GM19238 (cell line): ENCODE measurements at regions not wholly inside any gene's neighbourhood (a gene's known extent, or its start where the extent isn't known, plus 50 kb on each side); places are given as distances from the start of the nearest gene placed in this dataset.

ENCODE experiments used
- DNase-seq: peaks from one replicate; pipeline ENCODE4 v3.0.0; 2011; ENCODE audit warnings: low spot score; ENCODE audit not compliant: insufficient read length

GRCh38 chr17:79401704-79402674 lies 208.9 kb downstream of the RBFOX3 start:
- no peak for DNase-seq

DNA sequence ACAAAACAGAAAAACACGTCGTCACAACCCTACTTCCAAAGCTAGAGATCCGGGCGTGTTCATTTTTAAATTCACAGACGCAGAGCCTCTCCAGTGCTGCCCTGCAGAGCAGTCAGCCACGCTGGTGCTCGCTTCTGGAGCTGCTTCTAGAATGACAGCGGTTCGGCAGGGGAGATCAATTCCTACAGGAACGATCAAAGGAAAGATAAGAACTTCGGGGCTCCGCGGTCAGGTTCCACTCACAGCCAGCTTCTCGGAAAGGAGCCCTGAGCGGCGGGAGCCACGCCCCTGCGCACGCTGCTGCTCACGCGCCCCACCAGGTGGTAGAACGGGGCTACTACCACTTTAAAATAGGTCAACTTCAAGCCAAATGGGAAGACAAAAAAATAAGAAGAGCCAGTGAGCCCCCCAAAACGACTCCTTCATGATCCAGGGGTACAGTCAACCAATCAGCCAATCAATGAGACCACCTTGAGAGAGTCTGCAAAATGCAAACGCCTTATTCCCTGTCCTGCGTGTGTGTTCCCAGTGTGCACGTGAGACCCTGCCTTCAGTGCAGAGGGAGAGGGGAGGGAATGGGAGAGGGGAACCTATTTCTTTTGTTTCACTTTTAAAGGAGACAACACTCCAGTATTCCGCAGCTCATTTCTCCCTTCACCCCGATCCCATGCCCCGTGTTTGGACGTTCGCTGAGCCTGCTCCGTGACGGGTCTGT lies 209.7 kb downstream of the RBFOX3 start:
- peak; percentile 87 for DNase-seq

- no peak for DNase-seq
Measured at GRCh38 chr17:79399610-79400144, 211.2 kb downstream of the RBFOX3 start.

DNA sequence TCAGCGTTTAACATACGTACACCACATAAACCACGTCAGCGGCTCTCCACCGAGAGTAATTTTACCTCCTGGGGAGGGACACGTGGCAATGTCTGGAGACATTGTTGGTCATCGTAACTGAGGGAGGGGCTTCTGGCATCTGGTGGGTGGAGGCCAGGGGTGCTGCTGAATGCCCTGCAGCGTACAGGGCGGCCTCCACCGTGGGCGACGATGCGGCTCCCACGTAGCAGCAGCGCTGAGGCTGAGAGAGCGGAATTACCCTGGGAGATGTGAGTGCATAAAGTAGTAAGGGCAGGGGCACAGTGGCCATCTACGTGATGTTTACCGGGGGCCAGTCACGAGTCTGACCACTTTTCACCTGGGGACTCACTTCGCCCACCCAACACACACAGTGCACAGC lies 212.4 kb downstream of the RBFOX3 start:
- no peak for DNase-seq

GRCh38 chr17:79396696-79397095 lies 214.2 kb downstream of the RBFOX3 start:
- DNase-seq: no peak

DNA sequence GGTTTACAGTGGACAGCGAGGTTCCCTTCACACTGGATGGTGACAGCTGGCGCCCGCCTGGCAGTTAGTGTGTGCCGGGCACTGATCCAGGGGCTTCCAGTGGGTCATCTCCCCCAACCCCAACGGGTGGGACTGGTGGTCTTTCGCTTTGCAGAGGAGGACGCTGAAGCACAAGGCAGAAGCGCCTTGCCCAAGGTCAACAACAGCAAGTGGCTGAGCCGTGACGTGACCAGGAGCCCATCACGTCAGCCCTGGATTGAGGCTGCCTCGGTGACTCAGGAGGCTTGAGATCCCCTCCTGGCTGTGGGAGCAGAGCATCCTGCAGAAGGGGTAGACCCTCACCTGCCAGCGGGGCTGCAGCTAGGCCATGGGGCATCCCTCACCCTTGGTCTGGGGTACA lies 215.3 kb downstream of the RBFOX3 start:
- no peak for DNase-seq

DNA sequence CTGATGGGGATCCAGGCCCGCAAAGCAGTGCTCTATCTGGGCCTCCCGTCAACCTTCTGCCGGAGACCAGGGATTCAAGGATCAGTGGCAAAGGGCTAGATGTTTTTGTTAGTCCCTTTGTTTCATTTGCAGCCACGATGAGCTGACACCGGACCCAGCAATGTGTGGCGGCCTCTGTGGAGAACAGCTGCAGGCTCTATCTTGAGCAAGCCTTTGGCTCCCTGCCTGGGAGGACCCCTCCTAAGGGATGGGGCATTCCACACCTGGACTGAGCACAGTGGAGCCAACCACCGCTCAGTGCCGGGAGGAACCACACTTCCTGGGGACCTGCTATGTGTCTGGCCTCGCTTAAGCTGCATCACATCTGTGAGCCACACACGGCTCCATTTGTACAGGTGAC lies 215.8 kb downstream of the RBFOX3 start:
- DNase-seq: no peak

DNA sequence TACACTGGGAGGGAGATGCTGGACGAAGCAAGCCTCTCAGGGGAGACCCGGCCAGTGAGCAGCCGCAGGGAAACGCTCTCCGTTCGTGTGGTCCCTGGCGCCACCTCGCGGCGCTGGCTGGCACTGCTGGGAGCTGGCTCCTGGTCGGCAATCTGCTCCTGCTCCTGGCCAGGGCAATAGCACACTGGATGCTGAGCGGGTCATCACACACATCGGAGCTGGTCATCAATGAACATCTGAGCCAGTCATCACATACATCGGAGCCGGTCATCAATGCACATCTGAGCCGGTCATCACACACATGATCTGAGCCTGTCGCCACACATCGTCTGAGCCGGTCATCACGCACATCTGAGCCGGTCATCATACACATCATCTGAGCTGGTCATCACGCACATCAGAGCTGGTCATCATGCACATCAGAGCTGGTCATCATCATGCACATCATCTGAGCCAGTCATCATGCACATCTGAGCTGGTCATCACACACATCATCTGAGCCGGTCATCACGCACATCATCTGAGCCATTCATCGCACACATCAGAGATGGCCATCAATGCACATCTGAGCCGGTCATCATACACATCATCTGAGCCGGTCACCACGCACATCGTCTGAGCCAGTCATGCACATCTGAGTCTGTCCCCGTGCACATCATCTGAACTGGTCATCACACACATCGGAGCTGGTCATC lies 217.3 kb downstream of the RBFOX3 start:
- peak; percentile 76 for DNase-seq

DNA sequence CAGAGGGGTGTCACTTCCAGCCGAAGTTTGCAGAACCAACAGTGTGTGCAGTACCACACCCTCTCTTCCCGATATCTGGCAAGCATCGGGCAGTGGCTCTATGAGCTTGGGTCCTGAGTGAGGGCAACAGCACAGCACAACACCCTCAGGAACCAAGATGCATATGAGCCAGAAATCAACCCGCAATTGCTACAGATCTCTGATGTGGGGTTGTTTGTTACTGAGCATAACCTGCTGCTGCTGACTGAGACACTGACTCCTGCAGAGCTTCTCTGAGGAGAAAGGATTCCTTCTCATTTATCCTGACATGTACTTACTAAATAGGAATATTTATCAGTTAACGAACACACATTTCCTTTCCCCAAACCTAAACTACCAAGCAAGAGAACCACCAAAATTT lies 218.3 kb downstream of the RBFOX3 start:
- DNase-seq: no peak

DNA sequence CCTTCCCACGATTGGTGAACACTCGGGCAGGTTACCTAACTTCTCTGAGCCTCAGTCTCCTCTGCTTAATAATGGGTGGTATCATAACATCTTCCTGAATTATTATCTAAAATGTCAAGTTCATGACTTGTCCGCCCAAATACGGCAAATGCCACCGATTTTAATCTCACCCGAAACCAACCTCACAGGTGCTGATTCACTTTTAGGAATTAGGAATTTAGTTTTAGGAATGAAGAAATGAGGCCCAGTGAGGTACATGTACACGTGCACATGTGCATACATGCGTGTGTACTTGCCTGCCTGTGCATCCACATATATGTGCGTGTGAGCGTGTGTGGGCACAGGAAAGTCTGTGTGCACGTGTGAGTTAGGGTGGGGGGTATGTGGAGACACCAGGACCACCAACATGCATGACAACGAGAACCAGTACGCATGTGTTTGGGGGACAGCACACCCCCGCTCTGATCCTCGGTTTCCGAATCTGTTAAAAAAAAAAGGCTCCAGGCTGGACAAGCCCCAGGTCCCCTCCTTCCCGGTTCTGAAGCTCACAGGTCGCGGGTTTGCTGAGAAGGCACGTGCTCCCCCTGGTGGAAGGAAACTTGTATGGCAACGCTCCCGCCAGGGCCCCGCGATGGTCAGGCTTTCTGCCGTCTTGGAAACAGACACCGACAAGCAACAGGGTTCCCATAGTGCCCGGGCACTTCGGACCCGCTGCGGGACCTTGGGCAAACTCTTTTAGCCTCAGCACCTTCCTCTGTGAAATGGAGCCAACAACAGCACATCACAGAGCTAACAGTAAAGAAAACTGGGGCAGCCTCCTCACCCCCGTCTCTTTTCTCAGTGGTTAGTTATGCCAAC lies 219.2 kb downstream of the RBFOX3 start:
- DNase-seq: peak; percentile 72

- no peak for DNase-seq
Measured at GRCh38 chr17:79389896-79390295, 221.0 kb downstream of the RBFOX3 start.

DNA sequence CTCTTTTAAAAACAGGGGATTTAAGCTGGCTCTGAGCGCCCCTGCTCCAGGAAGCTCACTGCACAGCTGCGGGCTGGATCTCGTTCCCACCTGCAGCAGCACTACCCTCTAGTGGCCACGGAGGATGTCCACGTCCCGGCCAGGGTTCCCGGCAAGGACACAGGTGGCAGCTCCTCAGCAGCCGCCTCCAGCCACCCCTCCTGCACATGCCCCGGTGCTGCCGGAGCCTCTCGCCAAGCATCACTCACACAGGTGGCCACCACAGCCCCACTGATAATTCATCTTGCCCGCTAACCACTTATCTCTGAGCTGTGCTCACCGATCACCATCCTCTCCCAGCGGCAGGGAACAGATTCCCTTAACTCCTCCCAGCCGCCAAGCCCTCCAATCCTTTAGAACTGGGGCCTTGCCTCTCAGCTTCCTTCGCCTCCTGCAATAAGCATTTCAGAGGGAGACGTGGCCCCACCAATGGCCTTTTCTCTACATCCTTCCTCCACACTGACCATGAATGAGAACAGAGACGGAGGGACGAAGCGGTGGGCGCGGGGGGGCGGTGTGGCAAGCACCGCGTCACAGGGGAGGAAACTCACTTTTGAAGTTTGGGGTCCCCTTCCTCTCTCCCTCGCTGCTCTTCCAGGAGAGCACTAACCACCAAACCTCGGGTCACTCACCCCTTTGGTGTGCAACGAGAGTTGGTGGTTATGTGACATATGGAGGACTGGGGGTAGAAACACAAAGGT lies 222.1 kb downstream of the RBFOX3 start:
- DNase-seq: peak; percentile 68

DNA sequence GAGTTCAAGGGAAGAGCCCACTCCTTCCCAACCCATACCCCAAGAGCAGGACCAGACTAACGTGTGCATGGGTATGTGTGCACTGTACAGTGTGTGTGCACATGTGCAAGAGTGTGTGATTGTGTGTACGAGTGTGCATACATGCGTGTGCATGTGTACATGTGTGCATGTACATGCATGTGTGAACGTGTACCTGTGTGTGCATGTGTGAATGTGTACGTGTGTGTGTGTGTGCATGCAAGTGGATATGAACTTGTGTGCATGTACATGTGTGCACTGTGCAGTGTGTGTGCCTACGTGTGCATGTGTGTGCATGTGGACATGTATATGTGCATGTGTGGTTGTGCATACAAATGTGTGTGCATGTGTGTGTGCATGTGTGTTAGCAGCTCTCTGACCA lies 223.1 kb downstream of the RBFOX3 start:
- DNase-seq: no peak

DNA sequence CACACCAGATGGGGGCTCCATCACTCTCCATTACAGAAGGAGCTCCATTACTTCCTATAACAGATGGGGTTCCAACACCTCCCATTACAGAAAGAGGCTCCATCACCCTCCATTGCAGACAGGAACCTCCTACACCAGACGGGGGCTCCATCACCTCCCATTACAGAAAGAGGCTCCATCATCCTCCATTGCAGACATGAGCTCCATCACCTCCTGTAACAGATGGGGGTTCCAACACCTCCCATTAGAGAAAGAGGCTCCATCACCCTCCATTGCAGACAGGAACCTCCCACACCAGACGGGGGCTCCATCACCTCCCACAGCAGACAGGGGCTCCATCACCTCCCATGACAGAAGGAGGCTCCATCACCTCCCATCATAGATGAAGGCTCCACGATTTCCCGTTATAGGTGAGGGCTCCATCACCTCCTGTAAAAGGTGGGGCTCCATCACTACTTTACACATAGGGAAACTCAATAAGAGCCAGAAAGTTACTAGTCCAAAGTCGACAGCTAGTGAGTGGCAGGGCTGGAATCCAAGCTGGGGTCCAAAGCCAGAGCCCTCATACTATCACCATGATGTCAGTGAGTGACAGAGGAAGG lies 224.8 kb downstream of the RBFOX3 start:
- no peak for DNase-seq

GRCh38 chr17:79382313-79382712 lies 228.5 kb downstream of the RBFOX3 start:
- DNase-seq: no peak

DNA sequence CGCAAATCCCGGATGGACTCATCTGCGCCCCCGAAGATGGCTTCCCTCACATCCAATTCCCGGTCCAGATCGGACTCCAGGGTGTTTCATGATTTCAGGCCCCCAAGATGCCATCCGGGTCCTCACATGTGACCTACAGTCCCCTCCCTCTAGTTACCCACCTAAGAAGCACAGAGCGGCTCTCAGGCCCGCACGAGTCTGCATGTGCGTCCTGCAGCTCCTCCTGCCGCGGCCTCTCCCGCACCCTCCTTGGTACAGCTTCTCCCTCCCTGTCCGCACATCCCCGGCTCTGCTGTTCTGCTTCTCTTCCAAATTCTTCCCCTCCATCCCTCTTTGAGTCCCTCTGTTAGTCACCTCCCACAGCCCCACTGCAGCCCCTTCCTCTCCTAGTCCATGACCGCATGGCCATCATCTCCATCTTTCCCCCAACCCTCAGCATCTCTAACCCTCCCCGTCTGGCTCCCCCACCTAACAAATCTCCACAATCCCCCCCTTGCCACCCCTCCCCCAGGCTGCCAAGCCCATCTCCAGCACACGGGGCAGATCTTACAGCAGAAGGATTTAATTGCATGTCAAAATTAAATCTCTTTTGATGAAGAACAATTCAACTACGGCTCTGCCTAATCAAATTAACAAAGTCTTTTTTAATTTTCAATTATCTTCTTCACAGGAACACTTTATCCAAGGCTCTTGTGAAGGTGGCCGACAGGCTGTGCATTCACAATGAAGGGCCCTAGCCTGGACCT lies 231.0 kb downstream of the RBFOX3 start:
- no peak for DNase-seq

DNA sequence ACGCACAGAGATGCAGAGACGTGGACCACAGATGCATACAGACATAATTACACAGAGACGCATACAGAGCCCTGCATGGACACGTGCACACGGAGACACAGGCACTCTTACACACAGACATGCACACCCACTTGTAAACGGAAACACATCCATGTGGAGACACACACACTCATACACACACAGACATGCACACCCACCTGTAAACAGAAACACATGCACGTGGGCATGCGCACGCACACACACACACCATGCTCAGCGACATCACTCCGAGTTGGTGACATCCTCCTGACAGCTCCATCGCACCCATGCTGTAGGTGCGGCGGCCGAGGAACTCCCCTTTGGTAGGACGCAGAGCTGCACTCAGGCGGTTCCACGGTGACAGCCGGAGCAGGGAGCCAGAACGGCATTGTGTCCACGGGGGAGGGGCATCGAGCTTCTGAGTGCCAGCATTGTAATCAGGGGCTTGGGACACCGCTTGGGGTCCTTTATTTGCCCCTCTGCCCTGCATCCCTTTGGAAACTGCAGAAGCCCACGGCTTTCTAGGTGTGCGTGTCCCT lies 233.5 kb downstream of the RBFOX3 start:
- DNase-seq: no peak

GRCh38 chr17:79374807-79375206 lies 236.0 kb downstream of the RBFOX3 start:
- DNase-seq: no peak
